ENCODE measurements at regions not wholly inside any gene's neighbourhood (a gene's known extent, or its start where the extent isn't known, plus 50 kb on each side); places are given as distances from the start of the nearest gene placed in this dataset.

DNA sequence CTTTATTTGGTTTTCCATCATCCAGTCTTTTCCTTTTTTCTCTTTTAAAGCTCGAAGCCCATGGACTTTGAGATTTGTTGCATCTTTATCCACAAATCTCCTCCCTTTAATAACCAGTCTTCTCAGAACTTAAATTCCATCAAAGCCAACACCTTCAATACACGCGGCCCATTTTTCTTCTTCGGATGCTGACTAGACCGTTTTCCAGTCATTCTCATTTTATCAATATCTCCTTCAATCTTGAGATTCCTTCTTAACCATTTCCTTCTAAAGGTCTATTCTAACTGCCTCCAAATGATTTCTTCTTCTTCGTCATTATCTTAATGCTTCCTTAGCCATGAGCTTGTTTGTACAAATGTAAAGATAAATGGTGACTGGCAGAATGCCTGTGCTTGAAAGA, 173.5 kb downstream of the BAMBI start:
- no peak for DNase-seq (ENCODE audit: low read depth in 4 of 4, low spot score in 2 of 4)

DNA sequence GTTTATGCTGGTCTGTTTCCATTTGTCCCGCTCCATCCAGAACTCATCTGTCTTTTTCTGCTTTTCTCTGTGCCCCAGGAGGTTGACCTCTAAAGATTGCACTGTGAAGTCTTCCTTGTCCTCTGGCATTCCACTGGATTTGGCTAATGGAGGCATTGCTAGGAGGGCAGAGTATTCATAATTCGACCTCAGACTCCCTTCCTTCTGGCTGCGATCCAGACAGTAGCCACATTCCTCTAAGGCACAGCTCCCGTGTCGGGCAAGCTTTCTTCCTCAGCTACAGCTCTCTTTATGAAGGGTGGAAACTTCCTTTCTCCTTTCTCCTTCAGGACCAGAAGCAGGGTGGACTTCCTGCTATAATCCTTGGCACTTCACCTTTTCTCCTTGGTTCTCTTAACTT, 175.9 kb downstream of the BAMBI start:
- DNase-seq (ENCODE audit: low read depth in 4 of 4, low spot score in 2 of 4): no peak

DNA sequence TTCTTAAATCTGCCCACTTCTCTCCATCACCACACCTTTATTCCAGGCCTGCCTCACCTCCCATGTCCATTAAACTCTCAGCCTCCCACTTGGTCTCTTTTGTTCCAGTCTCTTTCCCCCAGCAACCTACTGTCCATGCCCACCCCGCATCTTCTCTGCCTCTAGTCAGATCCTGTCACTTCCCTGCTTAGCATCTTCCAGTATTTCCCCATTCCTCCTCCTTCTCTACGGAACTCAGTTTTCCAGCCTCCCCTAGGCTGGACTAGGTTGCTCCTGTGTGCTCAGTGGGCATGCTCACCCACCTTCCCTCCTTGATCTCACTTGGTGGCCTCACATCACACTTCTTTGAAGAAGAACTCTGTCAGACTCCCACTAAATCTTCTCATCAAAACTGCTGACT, 179.8 kb downstream of the BAMBI start:
- DNase-seq (ENCODE audit: low read depth in 4 of 4, low spot score in 2 of 4): no peak

DNA sequence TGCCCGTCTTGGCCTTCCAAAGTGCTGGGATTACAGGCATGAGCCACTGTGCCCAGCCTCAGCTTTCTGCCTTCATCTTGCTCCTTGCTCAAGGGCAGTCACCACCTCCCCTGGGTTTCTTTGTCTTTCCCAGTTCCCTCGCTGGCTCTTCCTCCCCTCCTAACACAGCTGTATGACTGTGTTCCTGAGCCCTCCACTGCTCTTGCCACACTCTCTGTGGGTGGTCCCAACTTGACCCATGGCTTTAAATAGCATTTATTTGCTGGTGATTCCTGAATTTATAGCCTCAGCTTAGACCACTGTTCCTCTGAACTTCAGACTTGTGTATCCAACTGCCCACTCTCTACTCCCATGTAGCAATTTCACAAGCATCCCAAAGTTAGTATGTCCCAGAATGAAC, 181.3 kb downstream of the BAMBI start:
- no peak for DNase-seq (ENCODE audit: low read depth in 4 of 4, low spot score in 2 of 4)

DNA sequence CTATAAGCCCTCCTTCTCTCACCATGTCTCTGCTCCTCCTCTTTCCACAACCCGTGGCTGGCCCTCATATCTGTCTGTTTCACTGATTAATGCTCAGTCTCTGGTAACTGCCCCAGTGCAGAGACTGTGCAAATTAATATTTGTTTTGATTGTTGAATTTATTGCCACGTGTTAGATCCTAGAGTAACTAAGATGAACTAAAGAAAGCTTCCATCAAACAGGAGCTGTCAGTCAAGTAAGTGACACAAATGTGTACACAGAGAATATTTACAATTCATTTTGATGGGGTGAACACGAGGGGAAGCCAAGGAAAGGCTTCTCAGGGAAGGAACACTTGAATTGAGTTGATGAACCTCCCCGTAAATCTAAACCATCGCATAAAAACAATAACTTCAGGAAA, 182.5 kb downstream of the BAMBI start:
- no peak for DNase-seq (ENCODE audit: low read depth in 4 of 4, low spot score in 2 of 4)

DNA sequence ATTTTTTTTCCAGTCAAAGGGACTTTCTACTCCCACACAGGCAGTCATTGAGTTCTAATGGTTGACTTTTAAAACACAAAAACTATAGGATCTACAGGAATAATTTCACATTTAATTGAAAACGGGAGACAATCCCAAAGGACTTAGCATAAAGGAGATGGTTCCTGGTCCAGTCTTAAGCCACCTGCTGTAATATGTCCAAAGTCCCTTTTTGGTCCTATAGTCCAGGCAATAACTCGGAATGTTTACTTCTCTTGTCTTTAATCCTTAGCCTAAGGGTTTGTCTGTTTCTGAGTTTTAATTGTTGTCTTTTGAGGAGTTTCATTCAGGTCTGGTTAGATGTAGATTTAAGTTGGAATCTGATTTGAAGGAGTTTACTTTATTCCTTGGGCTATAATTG, 184.9 kb downstream of the BAMBI start:
- DNase-seq (ENCODE audit: low read depth in 4 of 4, low spot score in 2 of 4): no peak

DNA sequence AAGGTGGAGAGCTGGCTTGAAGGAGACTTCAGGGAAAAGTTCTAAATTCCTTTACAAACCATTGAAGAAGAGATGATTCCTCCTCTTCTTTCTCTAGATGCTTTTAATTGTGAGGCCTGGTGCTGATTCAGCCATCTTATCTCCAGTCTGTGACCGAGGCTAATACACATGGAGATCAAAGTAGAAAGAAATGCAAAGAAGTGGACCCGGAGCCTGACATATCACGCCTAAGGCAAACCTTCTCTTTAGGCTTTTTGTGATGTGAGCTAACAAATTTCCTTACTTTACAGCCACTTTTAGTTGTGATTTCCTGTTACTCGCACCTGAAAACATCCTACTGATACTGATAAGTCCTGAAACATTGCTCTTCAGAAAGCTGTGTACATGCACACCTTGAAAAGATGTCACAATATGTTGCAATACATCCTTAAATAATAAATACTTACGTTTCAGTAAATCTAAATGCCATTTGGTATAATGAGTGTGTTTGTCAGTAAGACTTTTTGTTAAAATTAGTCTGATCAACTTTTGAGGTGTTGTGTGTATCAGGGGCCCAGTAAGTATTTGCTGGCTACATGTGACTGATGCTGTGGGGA, 192.4 kb downstream of the BAMBI start:
- no peak for DNase-seq (ENCODE audit: low read depth in 4 of 4, low spot score in 2 of 4)

DNA sequence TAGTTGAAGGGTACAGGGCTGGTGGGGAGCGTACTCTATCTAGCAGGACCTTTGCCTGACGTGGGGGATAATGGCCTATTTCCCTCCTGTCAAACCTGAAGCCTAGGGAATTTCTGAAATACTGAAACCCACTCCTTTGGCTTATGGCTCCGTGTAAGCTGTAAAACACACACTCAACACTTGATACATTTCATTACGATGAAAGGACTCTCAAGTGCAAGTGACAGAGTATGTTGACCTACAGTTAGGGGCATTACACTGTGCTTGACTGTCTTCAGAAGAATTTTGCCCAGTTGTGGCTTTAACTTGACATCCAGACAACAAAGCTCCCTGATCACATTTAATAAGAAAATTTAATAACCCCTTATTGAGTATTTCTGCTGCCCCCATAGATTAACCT, 194.3 kb downstream of the BAMBI start:
- no peak for DNase-seq (ENCODE audit: low read depth in 4 of 4, low spot score in 2 of 4)

DNA sequence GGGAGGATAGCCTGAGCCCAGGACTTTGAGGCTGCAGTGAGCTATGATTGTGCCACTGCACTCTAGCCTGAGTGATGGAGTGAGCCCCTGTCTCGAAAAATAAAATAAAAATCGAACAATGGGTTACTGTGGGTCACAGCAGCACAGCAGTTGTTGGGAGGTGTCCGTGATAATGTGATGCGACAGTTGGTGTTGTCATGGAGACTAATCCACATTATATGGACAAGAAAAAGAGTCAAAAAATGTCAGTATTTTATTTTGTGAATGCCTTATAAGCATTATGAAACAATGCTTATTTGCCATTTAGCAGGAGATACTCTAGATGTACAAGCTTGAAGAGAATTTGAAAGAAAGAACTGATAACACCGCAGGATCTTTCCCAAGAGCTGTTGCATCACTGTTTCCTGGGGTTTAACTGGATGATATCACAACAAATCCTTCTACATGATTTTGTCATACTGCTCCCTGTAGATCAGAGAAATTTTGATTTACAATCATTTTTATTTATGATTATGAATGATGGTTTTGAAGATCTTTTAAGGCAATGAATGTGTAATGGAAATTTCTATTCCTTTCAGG, 195.4 kb downstream of the BAMBI start:
- DNase-seq (ENCODE audit: low read depth in 4 of 4, low spot score in 2 of 4): no peak

DNA sequence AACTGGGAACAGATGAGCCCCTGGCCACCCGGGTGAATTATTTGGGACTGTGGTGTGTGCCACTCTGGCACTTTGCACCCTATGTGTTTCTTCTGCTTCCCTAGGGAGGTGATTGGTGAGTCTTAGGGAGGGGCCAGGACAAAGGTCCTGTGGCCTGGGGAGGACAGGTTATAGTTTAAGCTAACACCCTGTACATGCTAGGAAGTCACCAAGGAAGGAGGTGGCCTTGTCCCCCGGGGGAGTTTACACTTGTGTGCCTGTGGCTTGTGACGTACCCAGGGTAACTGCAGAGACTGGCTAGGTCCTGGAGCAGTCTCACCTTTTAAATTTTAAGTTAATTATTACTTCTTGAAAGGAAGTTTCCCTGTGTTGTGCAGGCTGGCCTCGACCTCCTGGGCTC, 196.2 kb downstream of the BAMBI start:
- DNase-seq (ENCODE audit: low read depth in 4 of 4, low spot score in 2 of 4): no peak

DNA sequence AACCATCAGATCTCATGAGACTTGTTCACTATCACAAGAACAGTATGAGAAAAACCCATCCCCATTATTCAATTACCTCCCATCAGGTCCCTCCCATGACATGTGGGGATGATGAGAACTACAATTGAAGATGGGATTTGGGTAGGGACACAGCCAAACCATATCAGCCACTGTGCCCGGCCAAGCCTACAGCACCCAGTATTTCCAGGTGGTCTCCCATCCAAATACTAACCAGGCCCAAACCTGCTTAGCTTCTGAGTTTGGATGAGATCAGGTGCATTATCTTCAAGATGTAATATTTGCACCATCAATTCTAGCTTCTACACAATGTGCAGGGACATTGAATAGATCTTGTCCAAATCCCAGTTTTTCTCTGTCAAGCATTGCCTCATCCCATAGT, 196.9 kb downstream of the BAMBI start:
- no peak for DNase-seq (ENCODE audit: low read depth in 4 of 4, low spot score in 2 of 4)

DNA sequence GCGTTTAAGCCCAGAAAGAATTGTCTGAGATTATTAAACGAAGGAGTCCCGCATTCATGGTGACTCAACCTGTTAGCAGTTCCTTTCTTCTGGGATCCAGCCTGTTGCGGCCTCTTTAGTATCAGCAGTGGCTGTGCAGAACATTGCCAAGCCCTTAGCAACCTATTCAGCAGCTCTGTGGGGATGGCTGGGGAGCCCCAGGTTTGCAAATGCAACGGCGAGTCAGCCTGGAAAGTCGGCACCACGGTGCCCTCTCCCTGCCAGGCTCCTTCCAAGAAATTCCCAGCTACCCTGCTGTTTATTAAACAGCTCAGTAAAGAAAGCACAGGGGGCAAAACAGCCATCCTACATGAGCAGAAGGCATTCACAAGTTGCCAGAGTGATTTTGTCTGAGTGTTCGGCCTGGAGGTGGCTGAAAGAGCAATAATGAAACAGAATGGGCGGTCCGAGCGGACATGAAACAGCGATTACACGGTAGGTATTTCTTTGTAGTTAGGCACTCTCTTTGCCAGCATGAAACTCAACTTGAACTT, 198.3 kb downstream of the BAMBI start:
- no peak for DNase-seq (ENCODE audit: low read depth in 4 of 4, low spot score in 2 of 4)

DNA sequence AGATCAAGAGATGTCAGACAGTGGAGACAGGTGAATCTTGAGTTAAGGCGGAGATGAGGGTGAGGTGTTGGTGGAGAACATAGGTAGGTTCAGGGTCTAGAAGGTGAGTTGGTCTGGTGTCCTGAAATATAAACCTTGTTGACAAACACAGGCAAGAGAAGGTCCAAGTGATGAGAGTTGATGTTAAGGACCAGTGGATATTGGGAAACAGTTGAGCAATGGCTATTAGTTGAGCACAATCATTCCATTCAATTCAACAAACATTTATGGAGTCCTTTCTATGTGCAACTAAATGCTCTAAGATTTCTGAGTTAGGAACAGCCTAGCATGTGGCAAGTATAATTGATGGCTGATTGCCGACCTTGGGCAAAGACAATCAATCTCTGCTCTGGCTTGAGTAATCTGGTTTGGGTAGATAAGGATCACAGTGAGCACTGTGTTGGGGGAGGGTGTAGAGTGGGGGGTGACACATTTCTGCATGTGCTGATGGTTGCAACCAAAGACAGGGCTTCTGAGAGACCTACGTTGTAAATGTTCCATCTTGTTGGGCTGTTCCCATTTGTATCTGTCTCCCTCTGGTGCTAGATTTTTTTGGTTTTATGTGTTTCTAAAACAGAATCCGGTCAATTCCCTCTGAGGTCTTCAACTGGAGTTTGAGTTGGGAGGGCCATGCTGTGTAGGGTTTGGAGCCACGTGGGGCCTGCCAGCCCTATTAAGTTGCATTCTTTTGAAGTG, 201.1 kb downstream of the BAMBI start:
- no peak for DNase-seq (ENCODE audit: low read depth in 4 of 4, low spot score in 2 of 4)

DNA sequence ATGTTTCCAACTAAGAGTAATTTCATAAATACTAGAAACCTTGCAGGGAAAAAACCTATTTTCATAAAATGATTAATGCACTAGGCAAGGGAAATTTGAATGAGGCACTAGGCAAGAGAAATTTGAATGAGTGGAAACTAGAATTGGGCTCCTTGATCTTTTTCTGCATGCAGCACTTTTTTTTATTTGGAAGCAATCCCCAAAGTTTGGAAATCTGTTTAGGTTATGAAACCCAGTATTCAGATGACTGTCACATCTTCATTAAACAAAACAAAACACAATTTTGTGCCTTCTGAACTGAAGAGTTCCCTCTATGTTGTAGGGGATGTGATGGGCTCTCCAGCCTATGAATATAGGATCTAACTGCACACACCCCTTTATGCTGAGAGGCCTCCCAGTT, 201.9 kb downstream of the BAMBI start:
- DNase-seq (ENCODE audit: low read depth in 4 of 4, low spot score in 2 of 4): no peak

DNA sequence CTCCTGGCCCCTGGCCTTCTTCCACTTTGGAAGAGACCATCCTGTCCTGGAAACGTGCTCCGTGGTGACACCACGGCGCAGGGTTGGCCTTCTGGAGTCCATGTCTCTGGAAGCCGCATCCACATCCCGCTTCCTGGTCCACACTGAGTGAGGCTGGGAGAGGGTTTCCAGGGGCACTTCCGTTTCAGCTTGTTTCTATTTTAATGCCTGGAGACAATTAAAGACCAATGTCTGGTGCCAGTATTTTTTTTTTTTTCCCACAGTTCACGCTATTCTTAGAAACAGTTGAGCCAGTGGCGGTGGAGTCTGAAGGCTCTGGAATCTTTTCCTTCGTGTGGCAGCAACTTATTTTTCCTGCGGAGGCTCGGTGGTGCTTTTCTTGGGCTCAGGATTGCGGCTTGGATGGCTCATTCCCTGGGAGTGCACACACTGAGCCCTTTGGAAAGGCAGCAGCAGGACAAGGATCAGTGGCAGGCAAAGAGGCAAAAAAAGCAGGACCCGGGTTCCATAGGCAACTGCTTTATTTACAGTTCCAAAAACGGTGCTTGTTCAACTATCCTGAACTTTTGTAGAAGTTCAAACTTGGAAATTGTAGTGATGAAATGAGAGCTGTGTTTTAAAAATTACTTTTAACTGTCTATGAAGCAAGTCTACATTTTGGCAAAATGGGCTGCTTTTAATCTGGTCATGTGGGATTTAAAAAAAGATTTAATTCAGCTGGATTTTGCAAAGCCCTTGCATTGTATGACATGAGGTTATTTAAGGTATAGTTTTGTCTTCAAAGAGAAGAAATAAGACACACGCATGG, 202.8 kb downstream of the BAMBI start:
- no peak for DNase-seq (ENCODE audit: low read depth in 4 of 4, low spot score in 2 of 4)

DNA sequence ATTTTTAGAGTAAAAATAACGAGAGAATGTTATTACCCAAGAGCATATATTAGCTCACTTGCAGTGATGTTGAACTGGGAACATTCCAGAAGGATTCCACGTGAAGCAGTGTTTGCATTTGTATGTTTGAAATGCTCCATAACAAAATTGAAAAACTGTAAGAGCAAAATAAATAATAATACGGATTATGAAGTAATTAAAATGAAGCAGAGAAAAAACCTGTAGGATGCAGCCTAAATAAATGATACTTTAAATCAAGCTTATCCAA, 203.3 kb downstream of the BAMBI start:
- no peak for DNase-seq (ENCODE audit: low read depth in 4 of 4, low spot score in 2 of 4)

DNA sequence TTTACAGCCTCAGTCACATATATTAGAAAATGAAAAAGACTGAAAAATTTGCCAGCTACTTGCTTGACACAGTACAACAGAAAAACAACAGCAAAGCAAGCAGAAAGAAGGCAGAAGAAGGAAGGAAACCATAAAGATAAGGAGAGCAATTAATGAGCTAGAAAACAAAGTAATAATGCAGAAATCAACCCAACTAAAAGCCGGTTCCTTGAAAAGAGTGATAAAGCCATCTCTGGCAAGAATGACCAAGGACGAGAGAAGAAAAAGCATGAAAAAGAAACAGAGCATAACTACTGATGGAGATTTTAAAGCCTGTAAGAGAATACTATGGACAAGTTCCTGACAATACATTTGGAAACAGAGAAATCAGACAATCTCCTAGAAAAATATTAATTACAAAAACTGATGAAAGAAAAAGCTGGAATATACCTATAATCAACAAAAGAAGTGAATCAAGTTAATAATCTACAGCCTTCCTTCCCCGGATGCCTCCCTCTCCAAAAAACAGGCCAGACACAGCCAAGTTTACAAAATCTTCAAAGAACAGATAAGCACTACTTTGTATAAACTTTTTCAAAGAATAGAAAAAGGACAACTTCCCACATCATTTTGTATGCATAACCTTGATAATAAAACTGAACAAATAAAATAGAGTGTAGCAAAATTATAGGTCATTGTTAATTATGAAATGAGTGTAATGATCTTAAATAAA, 204.0 kb downstream of the BAMBI start:
- DNase-seq (ENCODE audit: low read depth in 4 of 4, low spot score in 2 of 4): no peak

DNA sequence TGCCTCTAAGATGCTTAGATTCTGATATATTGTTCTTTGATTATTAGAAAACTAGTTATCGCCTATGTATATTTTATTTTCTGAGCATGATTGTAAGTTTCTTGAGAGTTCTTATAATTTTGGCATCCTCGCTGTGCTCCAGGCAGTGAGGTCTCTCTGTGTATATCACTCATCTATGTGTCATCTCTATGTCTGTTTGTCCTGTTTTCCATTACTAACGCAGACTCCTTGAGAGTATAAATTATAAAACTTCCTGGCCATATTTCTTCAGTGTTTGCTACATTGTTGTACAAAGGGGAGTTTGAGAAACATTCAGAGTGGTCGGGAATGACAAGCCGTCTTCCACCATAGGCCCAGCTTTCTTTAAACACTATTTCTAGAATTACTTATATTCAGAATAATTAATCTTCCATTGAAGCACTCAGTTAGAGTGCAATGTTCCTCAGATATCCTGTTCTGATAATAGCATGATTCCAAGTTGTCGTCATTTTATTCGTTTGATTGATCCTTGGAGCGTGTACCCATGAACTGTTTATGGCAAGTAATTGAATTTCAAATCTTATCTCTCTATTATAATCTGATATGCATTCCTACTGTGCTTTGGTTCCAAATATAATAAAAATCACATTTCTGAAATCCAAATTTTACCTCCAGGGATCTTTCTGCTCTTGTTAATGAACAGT, 206.6 kb downstream of the BAMBI start:
- no peak for DNase-seq (ENCODE audit: low read depth in 4 of 4, low spot score in 2 of 4)

DNA sequence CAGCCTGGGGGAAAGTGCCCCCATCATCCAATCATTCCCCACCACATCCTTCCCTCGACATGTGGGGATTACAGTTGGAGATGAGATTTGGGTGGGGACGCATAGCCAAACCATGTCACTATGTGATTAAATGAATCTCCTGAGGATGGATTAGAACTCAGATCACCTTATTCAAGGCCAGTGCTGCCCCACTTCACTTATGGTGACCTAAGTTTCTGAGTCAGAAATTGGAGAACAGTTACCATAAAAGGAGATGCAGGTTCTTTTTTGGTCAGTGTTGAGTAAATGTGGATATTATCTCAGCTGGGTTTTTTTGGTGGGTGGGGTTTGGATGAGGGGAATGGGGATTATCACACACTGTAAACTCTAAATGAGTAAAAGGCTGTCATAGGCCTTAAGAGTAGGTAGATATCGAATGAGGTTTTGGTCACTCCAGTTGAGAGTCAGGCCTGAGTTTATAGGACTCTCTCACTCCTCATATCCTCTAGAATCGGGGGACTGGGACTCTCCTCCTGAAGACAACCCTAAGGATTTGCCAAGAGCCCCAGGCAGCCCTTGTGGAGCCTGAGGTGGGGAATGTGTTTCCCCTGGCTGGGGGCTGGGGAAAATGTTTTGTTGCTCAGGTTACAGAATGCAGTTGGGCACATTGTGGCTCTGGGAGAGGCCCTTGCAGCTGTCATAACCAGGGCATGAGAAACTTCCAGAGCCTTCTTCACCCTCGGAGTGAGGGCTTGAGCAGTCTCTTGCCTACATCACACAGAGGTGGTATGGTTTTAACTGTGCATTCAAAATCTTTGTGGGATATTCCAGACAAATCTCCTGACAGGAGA, 213.0 kb downstream of the BAMBI start:
- no peak for DNase-seq (ENCODE audit: low read depth in 4 of 4, low spot score in 2 of 4)
